Nephron progenitor cell (in vitro differentiated cells): ENCODE measurements at regions not wholly inside any gene's neighbourhood (a gene's known extent, or its start where the extent isn't known, plus 50 kb on each side); places are given as distances from the start of the nearest gene placed in this dataset.
"Not testable (repeated sequence)": the region's sequence is repeated elsewhere in the genome, so short reads cannot be mapped to it uniquely, and the experiment has no call there.

ENCODE experiments used
- DNase-seq: peaks from one replicate; pipeline ENCODE4 v3.0.0; 2021
- H3K27ac Mint-ChIP-seq: 2 replicates; pipeline ENCODE4 v1.8.0; 2021; ENCODE audit warnings: mild to moderate bottlenecking, moderate library complexity, mixed read lengths
- H3K27me3 Mint-ChIP-seq: 2 replicates; pipeline ENCODE4 v1.8.0; 2021; ENCODE audit warnings: mild to moderate bottlenecking, low read depth, mixed read lengths; ENCODE audit not compliant: poor library complexity
- H3K36me3 Mint-ChIP-seq: 2 replicates; pipeline ENCODE4 v1.8.0; 2021; ENCODE audit warnings: low read depth, mixed read lengths
- H3K4me1 Mint-ChIP-seq: 2 replicates; pipeline ENCODE4 v1.8.0; 2021; ENCODE audit warnings: mixed read lengths
- H3K4me3 Mint-ChIP-seq: 2 replicates; pipeline ENCODE4 v1.8.0; 2021; ENCODE audit warnings: mild to moderate bottlenecking, moderate library complexity, mixed read lengths
- H3K9me3 Mint-ChIP-seq: 2 replicates; pipeline ENCODE4 v1.8.0; 2021; ENCODE audit warnings: mild to moderate bottlenecking, moderate library complexity, mixed read lengths
- TF ChIP-seq, protein P1 (sequence below): fragments of 200-600 bp; sonication (generic); IDR thresholded peaks from 2 replicates; pipeline ENCODE4 v1.5.0; 2021; ENCODE audit warnings: antibody characterized with exemption

DNA sequence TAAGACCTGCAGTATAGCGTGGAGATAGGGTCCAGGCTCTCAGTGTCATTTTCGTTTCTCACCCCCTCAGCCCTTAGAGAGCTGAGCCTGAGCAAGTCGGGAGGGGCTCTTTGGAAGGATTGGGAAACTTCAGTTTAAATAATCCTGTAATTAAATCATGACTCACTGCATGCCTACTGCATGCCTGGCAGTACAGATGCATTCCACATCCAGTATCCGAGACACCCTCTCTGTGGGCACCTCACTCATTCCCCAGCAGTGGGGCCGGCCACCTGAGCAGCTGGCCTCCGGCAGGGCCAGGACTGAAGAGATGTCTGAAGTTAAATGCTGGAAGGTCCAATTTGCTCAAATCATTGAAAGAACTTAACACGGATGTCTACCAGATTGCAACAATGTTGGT lies 316.6 kb downstream of the THBS2 start:
- TF ChIP-seq, protein P1, sequence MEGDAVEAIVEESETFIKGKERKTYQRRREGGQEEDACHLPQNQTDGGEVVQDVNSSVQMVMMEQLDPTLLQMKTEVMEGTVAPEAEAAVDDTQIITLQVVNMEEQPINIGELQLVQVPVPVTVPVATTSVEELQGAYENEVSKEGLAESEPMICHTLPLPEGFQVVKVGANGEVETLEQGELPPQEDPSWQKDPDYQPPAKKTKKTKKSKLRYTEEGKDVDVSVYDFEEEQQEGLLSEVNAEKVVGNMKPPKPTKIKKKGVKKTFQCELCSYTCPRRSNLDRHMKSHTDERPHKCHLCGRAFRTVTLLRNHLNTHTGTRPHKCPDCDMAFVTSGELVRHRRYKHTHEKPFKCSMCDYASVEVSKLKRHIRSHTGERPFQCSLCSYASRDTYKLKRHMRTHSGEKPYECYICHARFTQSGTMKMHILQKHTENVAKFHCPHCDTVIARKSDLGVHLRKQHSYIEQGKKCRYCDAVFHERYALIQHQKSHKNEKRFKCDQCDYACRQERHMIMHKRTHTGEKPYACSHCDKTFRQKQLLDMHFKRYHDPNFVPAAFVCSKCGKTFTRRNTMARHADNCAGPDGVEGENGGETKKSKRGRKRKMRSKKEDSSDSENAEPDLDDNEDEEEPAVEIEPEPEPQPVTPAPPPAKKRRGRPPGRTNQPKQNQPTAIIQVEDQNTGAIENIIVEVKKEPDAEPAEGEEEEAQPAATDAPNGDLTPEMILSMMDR, result no peak
- H3K27me3 Mint-ChIP-seq, result peaks cover 6% of the 10 kb centered on the region
- peaks cover 20% of the 10 kb centered on the region for H3K9me3 Mint-ChIP-seq
- DNase-seq, result no peak
- H3K4me1 Mint-ChIP-seq, result peaks cover 28% of the 10 kb centered on the region
- no peak overlapping the region for H3K27ac Mint-ChIP-seq
- H3K4me3 Mint-ChIP-seq, result no peak overlapping the region
- H3K36me3 Mint-ChIP-seq, result peaks cover 5% of the 10 kb centered on the region

DNA sequence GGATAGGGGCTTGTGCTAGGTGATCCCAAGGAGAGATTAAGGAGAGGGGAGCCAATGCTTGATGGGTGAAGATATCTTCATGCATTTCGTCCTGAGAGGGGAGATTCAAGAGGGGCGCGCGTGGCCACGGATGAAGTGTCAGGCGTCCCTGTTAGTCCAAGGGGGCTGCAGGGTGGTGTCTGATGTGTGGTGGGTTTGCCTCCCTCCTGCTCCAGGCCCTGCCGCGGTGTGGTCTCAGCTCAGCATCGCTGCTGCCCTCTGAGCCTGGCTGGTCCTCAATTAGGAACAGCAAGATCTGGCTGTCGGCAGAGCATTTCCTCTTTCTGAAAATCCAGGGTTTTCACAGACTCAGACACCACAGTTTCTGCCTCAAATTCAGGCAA lies 318.0 kb downstream of the THBS2 start:
- Mint-ChIP-seq H3K4me1 (peaks cover 28% of the 10 kb centered on the region), H3K9me3 (peaks cover 26% of the 10 kb centered on the region), H3K4me3 (no peak overlapping the region), H3K27ac (no peak overlapping the region), H3K27me3 (peaks cover 6% of the 10 kb centered on the region), H3K36me3 (peaks cover 9% of the 10 kb centered on the region)
- TF ChIP-seq, protein P1, result no peak
- no peak for DNase-seq

DNA sequence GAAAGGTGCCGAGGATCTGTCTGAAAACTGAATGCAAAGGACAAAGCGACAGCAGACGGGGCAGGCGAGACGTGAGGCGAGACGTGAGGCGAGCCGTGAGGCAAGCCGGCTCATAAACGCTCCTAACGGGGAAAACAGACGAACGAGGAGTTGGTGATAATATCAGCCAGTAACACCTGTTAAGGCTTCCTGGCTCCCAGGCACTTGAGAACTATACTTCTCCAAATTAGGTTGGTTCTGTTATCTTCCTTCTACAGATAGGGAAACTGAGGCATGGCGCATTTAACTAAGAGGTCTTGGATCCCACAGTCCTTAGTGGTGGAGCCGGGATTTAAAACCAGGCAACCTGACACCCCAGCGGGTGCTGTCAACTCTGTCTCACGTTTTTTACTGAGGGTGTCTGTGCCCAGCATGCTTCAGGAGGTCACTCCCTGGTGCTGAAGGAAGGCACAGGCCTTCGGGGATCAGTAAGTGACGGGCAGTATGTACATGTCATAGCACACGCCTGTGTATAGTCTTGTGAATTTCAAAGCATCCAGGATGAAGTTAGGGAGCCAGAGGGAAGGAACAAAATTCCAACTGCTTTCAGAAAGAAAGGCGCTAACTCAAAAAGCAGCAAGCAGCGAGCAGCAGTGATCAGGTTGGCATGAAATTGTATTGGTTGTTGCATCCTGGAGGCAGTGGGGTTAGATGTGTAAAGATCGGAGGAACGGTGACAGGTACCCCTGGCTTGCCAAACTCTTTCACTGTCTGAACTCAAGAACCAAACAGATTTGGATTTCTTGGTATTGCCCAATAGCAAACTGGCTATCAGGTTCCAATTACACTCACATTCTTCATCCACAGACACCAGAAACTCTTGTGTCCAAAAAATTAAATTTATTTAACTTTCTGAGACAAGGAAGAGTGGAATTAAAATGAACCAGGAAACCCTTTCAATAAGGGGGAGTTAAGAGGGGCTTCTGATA lies 318.7 kb downstream of the THBS2 start:
- Mint-ChIP-seq H3K9me3 (peaks cover 33% of the 10 kb centered on the region), H3K36me3 (peaks cover 10% of the 10 kb centered on the region), H3K27me3 (peaks cover 6% of the 10 kb centered on the region), H3K4me1 (peaks cover 26% of the 10 kb centered on the region), H3K27ac (no peak overlapping the region), H3K4me3 (no peak overlapping the region)
- no peak for DNase-seq
- TF ChIP-seq, protein P1, result no peak

DNA sequence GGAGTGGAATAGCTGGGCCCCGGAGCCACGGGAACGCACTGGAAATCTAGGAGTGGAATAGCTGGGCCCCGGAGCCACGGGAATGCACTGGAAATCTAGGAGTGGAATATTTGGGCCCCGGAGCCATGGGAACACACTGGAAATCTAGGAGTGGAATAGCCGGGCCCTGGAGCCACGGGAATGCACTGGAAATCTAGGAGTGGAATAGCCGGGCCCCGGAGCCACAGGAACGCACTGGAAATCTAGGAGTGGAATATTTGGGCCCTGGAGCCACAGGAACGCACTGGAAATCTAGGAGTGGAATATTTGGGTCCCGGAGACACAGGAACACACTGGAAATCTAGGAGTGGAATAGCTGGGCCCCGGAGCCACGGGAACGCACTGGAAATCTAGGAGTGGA lies 321.5 kb downstream of the THBS2 start:
- DNase-seq, H3K4me3 Mint-ChIP-seq, H3K27ac Mint-ChIP-seq, H3K27me3 Mint-ChIP-seq, H3K4me1 Mint-ChIP-seq: not testable (repeated sequence)
- peaks cover 10% of the 10 kb centered on the region for H3K36me3 Mint-ChIP-seq
- H3K9me3 Mint-ChIP-seq, result peaks cover 46% of the 10 kb centered on the region

DNA sequence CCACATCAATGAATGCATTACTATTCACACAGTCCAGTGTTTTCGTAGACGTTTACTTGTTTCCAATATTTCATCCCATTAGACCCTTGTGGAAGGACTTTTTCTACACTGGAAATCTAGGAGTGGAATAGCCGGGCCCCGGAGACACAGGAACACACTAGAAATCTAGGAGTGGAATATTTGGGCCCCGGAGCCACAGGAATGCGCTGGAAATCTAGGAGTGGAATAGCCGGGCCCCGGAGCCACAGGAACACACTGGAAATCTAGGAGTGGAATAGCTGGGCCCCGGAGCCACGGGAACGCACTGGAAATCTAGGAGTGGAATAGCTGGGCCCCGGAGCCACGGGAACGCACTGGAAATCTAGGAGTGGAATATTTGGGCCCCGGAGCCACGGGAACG lies 322.6 kb downstream of the THBS2 start:
- not testable (repeated sequence) for H3K27ac Mint-ChIP-seq, H3K4me3 Mint-ChIP-seq, H3K27me3 Mint-ChIP-seq, H3K4me1 Mint-ChIP-seq, DNase-seq
- peaks cover 10% of the 10 kb centered on the region for H3K36me3 Mint-ChIP-seq
- peaks cover 46% of the 10 kb centered on the region for H3K9me3 Mint-ChIP-seq

DNA sequence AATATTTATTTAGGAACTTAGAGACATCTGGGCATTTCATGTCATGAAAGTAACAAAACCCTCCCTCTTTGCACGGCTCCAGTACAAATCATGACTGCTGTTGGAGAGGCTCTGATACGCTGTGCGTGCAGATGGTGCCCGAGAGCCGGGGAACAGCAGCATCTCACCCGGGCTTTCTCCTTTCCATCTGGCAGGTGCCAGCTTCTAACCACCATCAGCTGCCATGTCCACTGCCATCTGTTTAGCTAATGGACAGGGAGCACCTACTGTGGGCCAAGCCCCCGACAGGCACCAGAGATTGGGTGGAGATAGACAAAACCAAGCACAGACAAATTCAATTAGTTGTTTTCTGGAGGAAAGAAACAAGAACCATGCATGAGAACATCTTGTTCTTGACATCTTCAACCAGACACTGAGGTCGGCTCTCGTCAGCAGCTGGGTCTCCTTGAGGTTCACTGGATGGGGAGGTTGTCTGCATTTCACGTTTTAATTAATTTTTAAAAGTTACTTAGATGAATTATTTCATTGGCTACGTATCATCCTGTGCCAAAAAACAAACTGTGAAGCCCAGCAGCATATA lies 323.7 kb downstream of the THBS2 start:
- DNase-seq, result no peak
- H3K9me3 Mint-ChIP-seq, result peaks cover 46% of the 10 kb centered on the region
- H3K27me3 Mint-ChIP-seq, result peaks cover 4% of the 10 kb centered on the region
- TF ChIP-seq, protein P1, result no peak
- no peak overlapping the region for H3K4me3 Mint-ChIP-seq
- no peak overlapping the region for H3K27ac Mint-ChIP-seq
- H3K36me3 Mint-ChIP-seq, result peaks cover 10% of the 10 kb centered on the region
- no peaks in the 10 kb centered on the region for H3K4me1 Mint-ChIP-seq

DNA sequence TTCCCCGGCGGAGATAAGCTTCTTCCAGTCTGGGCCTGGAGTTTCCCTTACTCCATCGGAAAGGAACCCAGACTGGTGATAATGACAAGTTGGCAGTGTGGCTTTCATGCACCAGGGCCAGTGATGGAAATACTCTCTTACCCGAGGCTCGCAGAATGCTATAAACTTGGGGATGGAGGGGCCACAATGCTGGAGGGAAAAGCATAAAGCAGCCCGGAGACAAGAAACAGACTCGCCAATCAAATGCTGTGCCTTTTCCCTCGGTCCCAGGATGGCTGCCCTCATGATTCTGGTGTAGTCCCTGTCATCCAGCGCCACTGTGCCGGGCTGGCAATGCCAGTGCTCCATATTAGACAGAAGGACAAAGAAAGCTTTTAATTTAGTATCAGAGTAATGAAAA lies 325.6 kb downstream of the THBS2 start:
- Mint-ChIP-seq H3K9me3 (peaks cover 35% of the 10 kb centered on the region), H3K36me3 (peaks cover 5% of the 10 kb centered on the region), H3K4me1 (no peaks in the 10 kb centered on the region), H3K27me3 (peaks cover 4% of the 10 kb centered on the region), H3K27ac (no peak overlapping the region), H3K4me3 (no peak overlapping the region)
- no peak for DNase-seq
- TF ChIP-seq, protein P1, result no peak
